Fibroblast of lung (primary cell): ENCODE measurements at regions not wholly inside any gene's neighbourhood (a gene's known extent, or its start where the extent isn't known, plus 50 kb on each side); places are given as distances from the start of the nearest gene placed in this dataset.

Experiments
- DNase-seq, 2 donors: peaks; one replicate each; pipeline versions ENCODE4 v3.0.0 to v3.0.0-alpha.2; 2010; ENCODE audit warnings: low read depth in 2 of 2
- H2AFZ ChIP-seq: 2 replicates; pipeline ENCODE4 v1.5.1; 2012; ENCODE audit warnings: low read length, control low read depth, inconsistent platforms
- H3K27ac ChIP-seq: 2 replicates; pipeline ENCODE4 v1.5.1; 2011; ENCODE audit warnings: low read length, control low read depth; ENCODE audit not compliant: insufficient read depth
- H3K27me3 ChIP-seq: 2 replicates; pipeline ENCODE4 v1.5.1; 2011; ENCODE audit warnings: mild to moderate bottlenecking, low read length; ENCODE audit not compliant: control insufficient read depth, insufficient read depth
- H3K36me3 ChIP-seq: 2 replicates; pipeline ENCODE4 v1.5.1; 2011; ENCODE audit warnings: low read length; ENCODE audit not compliant: control insufficient read depth, insufficient read depth
- H3K4me1 ChIP-seq: 2 replicates; pipeline ENCODE4 v1.5.1; 2011; ENCODE audit warnings: low read length; ENCODE audit not compliant: control insufficient read depth, insufficient read depth; ENCODE audit errors: extremely low read depth
- H3K4me2 ChIP-seq: 2 replicates; pipeline ENCODE4 v1.5.1; 2011; ENCODE audit warnings: low read length, control low read depth; ENCODE audit not compliant: insufficient read depth; ENCODE audit errors: extremely low read depth
- H3K4me3 ChIP-seq, 4 experiments: fragments of 200-600 bp in 1 of 4; sonication (generic) in 1 of 4; replicated peaks in 1 of 4; 2 replicates each; pipeline ENCODE4 v1.5.1; 2011 to 2016; ENCODE audit warnings: low read length in 4 of 4, low read depth in 3 of 4, mild to moderate bottlenecking in 3 of 4, control low read depth in 2 of 4, inconsistent platforms in 1 of 4, mixed read lengths in 1 of 4; ENCODE audit not compliant: insufficient read depth in 1 of 4; ENCODE audit errors: control extremely low read depth in 1 of 4
- H3K79me2 ChIP-seq: 2 replicates; pipeline ENCODE4 v1.5.1; 2012; ENCODE audit warnings: mild to moderate bottlenecking, low read length, inconsistent platforms; ENCODE audit not compliant: control insufficient read depth, insufficient read depth
- H3K9ac ChIP-seq: 2 replicates; pipeline ENCODE4 v1.5.1; 2011; ENCODE audit warnings: mild to moderate bottlenecking, low read length, control low read depth; ENCODE audit not compliant: insufficient read depth
- H3K9me3 ChIP-seq: 2 replicates; pipeline ENCODE4 v1.5.1; 2012; ENCODE audit warnings: low read depth, low read length; ENCODE audit not compliant: control insufficient read depth, insufficient read depth
- H4K20me1 ChIP-seq: 2 replicates; pipeline ENCODE4 v1.5.1; 2011; ENCODE audit warnings: low read length; ENCODE audit not compliant: control insufficient read depth, insufficient read depth; ENCODE audit errors: extremely low read depth
- EZH2 ChIP-seq: IDR thresholded peaks from 2 replicates; pipeline ENCODE4 v1.5.1; 2012; ENCODE audit warnings: low read length, control low read depth, mild to moderate bottlenecking; ENCODE audit errors: missing control alignments
- TF ChIP-seq, protein P1 (sequence below), 2 donors: IDR thresholded peaks in 1 of 2; conservative IDR thresholded peaks in 1 of 2; 1 replicate in 1 of 2; 2 replicates in 1 of 2; pipeline ENCODE4 v1.5.1; 2011 to 2012; ENCODE audit warnings: low read length in 2 of 2, control low read depth in 1 of 2, inconsistent platforms in 1 of 2, low read depth in 1 of 2, mild to moderate bottlenecking in 1 of 2

DNA sequence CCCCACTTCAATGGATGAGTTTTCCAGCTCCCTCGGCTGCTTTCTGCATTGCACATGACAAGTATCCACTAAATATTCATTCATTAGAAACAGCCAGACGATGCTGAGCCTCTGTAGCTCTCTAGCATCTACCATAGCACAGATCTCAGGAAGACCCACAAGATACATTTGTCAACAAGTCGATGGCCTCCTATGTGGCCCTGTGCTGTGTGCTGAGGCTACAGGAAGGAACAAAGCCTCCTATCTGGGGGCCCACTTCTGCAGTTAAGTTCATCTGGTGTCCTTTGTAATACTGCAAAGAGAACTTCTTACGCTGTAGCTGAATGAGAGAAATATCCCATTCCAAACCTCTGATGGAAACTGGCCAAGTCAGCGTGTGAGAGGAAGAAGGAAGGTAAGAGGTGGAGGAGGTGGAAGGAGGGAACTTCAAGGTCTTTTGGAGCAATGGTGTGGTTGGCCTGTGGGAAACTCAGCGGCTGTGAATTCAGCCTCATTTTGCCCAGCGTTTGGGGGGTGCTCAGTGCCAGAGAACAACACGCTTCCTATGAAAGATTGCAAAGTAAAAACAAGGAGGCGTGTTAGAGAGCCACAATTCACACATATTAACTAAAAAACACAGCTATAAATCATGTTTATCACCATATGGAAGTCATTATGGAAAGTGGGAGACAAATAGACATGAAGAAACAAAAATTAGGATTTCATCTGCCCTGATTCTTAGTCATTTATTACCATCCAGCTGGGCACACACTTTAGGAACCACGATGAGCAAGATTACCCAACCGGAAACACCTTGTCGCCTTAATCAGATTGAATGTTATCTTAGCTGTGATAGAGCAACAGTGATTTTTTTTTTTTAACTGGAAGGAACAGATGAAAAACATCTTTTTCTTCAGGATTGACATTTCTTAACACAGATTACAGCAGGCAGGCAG, 62.2 kb upstream of the USP6NL start:
- Histone ChIP-seq H3K27ac (no peak overlapping the region), H3K4me2 (no peak overlapping the region), H4K20me1 (no peaks in the 10 kb centered on the region), H3K9ac (no peak overlapping the region), H3K27me3 (no peaks in the 10 kb centered on the region), H3K79me2 (no peaks in the 10 kb centered on the region), H3K36me3 (no peaks in the 10 kb centered on the region), H3K9me3 (no peaks in the 10 kb centered on the region), H3K4me1 (no peaks in the 10 kb centered on the region), H3K4me3 (no peak overlapping the region), H2AFZ (no peak overlapping the region)
- no peak for DNase-seq
- TF ChIP-seq, protein P1, sequence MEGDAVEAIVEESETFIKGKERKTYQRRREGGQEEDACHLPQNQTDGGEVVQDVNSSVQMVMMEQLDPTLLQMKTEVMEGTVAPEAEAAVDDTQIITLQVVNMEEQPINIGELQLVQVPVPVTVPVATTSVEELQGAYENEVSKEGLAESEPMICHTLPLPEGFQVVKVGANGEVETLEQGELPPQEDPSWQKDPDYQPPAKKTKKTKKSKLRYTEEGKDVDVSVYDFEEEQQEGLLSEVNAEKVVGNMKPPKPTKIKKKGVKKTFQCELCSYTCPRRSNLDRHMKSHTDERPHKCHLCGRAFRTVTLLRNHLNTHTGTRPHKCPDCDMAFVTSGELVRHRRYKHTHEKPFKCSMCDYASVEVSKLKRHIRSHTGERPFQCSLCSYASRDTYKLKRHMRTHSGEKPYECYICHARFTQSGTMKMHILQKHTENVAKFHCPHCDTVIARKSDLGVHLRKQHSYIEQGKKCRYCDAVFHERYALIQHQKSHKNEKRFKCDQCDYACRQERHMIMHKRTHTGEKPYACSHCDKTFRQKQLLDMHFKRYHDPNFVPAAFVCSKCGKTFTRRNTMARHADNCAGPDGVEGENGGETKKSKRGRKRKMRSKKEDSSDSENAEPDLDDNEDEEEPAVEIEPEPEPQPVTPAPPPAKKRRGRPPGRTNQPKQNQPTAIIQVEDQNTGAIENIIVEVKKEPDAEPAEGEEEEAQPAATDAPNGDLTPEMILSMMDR (conservative IDR thresholded peaks at IDR 0.05 in 1 of 2, IDR thresholded peaks at IDR 0.05 in 1 of 2; ENCODE audit: low read depth in 1 of 2, low read length in 2 of 2), result no peak
- TF ChIP-seq EZH2, result no peak

DNA sequence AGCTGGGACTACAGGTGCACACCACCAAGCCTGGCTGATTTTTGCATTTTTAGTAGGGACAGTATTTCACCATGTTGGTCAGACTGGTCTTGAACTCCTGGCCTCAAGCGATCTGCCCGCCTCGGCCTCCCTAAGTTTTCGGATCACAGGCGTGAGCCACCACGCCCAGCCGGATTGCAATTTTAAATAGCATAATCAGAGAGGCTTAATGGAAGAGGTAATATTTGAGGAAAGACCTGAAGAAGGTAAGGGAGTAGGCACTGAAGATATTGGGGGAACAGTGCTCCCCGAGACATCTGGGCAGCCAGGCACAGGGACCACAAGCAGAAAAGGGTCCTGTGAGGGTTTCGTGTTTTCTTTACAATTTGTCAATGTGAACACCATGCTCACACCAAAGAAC, 61.4 kb upstream of the USP6NL start:
- no peak overlapping the region for H3K4me2 ChIP-seq

DNA sequence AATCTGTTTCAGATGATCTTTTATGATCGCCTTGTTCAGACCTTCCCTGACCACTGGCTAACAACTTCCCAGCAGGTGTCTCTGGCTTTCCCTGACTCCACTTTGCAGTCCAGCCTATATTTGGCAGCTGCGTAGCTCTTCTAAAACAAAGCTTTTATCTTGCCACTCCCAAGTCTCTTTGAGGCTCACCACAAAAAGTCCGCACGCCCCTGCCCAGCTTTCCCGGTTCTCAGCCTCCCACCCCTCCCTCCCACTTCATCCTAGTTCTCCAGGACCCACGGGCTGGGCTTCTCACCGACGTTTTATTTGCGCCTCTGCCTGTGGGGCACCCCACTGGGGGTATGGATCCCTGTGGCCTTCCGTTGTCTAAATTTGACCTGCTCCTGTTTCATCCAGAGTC, 58.9 kb upstream of the USP6NL start:
- H3K27me3 ChIP-seq, result no peaks in the 10 kb centered on the region
- H4K20me1 ChIP-seq, result no peaks in the 10 kb centered on the region
- no peak overlapping the region for H3K4me2 ChIP-seq
- no peak overlapping the region for H3K4me3 ChIP-seq
- no peaks in the 10 kb centered on the region for H3K4me1 ChIP-seq
- H3K9ac ChIP-seq, result no peak overlapping the region
- no peak overlapping the region for H2AFZ ChIP-seq
- no peaks in the 10 kb centered on the region for H3K79me2 ChIP-seq
- no peak for DNase-seq
- no peak for TF ChIP-seq EZH2
- TF ChIP-seq, protein P1 (conservative IDR thresholded peaks at IDR 0.05 in 1 of 2, IDR thresholded peaks at IDR 0.05 in 1 of 2; ENCODE audit: low read depth in 1 of 2, low read length in 2 of 2), result no peak
- H3K9me3 ChIP-seq, result no peaks in the 10 kb centered on the region
- no peak overlapping the region for H3K27ac ChIP-seq
- no peaks in the 10 kb centered on the region for H3K36me3 ChIP-seq

More for the DNA sequence above, 61.4 kb upstream of the USP6NL start:
- no peaks in the 10 kb centered on the region for H3K4me1 ChIP-seq
- no peaks in the 10 kb centered on the region for H3K79me2 ChIP-seq
- H3K4me3 ChIP-seq, result no peak overlapping the region
- no peak overlapping the region for H3K9ac ChIP-seq
- H4K20me1 ChIP-seq, result no peaks in the 10 kb centered on the region
- H3K36me3 ChIP-seq, result no peaks in the 10 kb centered on the region
- no peaks in the 10 kb centered on the region for H3K9me3 ChIP-seq
- no peak for DNase-seq
- no peaks in the 10 kb centered on the region for H3K27me3 ChIP-seq
- no peak for TF ChIP-seq EZH2
- TF ChIP-seq, protein P1 (conservative IDR thresholded peaks at IDR 0.05 in 1 of 2, IDR thresholded peaks at IDR 0.05 in 1 of 2; ENCODE audit: low read depth in 1 of 2, low read length in 2 of 2), result no peak
- H3K27ac ChIP-seq, result no peak overlapping the region
- H2AFZ ChIP-seq, result no peak overlapping the region
